GM23338 (cell line): ENCODE measurements at regions not wholly inside any gene's neighbourhood (a gene's known extent, or its start where the extent isn't known, plus 50 kb on each side); places are given as distances from the start of the nearest gene placed in this dataset.
A peak's percentile ranks its signal among the peaks of the same experiment; 100 is the strongest.

Experiments used
- ATAC-seq: fragments of 200-7000 bp; cut with Tn5 transposase; 3 replicates; pipeline ENCODE4 v1.9.1; 2020
- DNase-seq: peaks from one replicate; pipeline ENCODE4 v3.0.0-alpha.2; 2015; ENCODE audit warnings: low spot score
- H2AFZ ChIP-seq: fragments of 200-600 bp; sonication (generic); 2 replicates; pipeline ENCODE4 v1.8.0; 2016; ENCODE audit warnings: antibody characterized with exemption, mild to moderate bottlenecking, moderate library complexity
- H3F3A ChIP-seq: fragments of 200-600 bp; sonication (generic); replicated peaks from 2 replicates; pipeline ENCODE4 v1.8.0; 2017; ENCODE audit warnings: antibody characterized with exemption, mixed run types, low read depth
- H3K27ac ChIP-seq: fragments of 200-600 bp; sonication (generic); 2 replicates; pipeline ENCODE4 v1.6.1; 2016; ENCODE audit warnings: low read depth
- H3K27me3 ChIP-seq: fragments of 200-600 bp; sonication (generic); 2 replicates; pipeline ENCODE4 v1.8.0; 2016; ENCODE audit warnings: mild to moderate bottlenecking, mixed run types, moderate library complexity; ENCODE audit not compliant: insufficient read depth
- H3K36me3 ChIP-seq: fragments of 200-600 bp; sonication (generic); 2 replicates; pipeline ENCODE4 v1.8.0; 2016; ENCODE audit warnings: mild to moderate bottlenecking; ENCODE audit not compliant: insufficient read depth
- H3K4me1 ChIP-seq: fragments of 200-600 bp; sonication (generic); 2 replicates; pipeline ENCODE4 v1.8.0; 2016; ENCODE audit warnings: mild to moderate bottlenecking, moderate library complexity; ENCODE audit not compliant: insufficient read depth
- H3K4me2 ChIP-seq: fragments of 200-600 bp; sonication (generic); 2 replicates; pipeline ENCODE4 v1.7.1; 2017; ENCODE audit warnings: mixed run types
- H3K4me3 ChIP-seq: fragments of 200-600 bp; sonication (generic); 2 replicates; pipeline ENCODE4 v1.6.1; 2016; ENCODE audit warnings: mixed run types
- H3K79me2 ChIP-seq: fragments of 200-600 bp; sonication (generic); replicated peaks from 2 replicates; pipeline ENCODE4 v1.8.0; 2017; ENCODE audit warnings: mild to moderate bottlenecking; ENCODE audit not compliant: insufficient read depth
- H3K9me2 ChIP-seq: fragments of 200-600 bp; sonication (generic); 2 replicates; pipeline ENCODE4 v1.8.0; 2017; ENCODE audit not compliant: insufficient read depth
- H4K20me1 ChIP-seq: fragments of 200-600 bp; sonication (generic); replicated peaks from 2 replicates; pipeline ENCODE4 v1.8.0; 2017; ENCODE audit warnings: mild to moderate bottlenecking; ENCODE audit not compliant: insufficient read depth
- H3K27ac Mint-ChIP-seq: 2 replicates; pipeline ENCODE4 v1.8.0; 2020; ENCODE audit warnings: inconsistent platforms, mild to moderate bottlenecking, moderate library complexity, mixed read lengths
- H3K27me3 Mint-ChIP-seq: 3 replicates; pipeline ENCODE4 v1.8.0; 2022; ENCODE audit warnings: low read depth, mild to moderate bottlenecking, moderate library complexity, mixed read lengths, inconsistent platforms; ENCODE audit not compliant: insufficient read depth, poor library complexity
- H3K36me3 Mint-ChIP-seq: 3 replicates; pipeline ENCODE4 v1.8.0; 2021; ENCODE audit warnings: low read depth, mild to moderate bottlenecking, inconsistent platforms, moderate library complexity, mixed read lengths
- H3K4me1 Mint-ChIP-seq: 3 replicates; pipeline ENCODE4 v1.8.0; 2020; ENCODE audit warnings: mild to moderate bottlenecking, inconsistent platforms, mixed read lengths
- H3K4me3 Mint-ChIP-seq: 3 replicates; pipeline ENCODE4 v1.8.0; 2021; ENCODE audit warnings: moderate library complexity, mild to moderate bottlenecking, inconsistent platforms, mixed read lengths
- H3K9me3 Mint-ChIP-seq: 3 replicates; pipeline ENCODE4 v1.8.0; 2020; ENCODE audit warnings: moderate library complexity, mild to moderate bottlenecking, inconsistent platforms, mixed read lengths
- CREB1 ChIP-seq: fragments of 250-450 bp; sonication (Bioruptor Pico); IDR thresholded peaks from 2 replicates; pipeline ENCODE4 v1.5.0; 2020; ENCODE audit warnings: low read depth, mild to moderate bottlenecking, moderate library complexity
- ETS1 ChIP-seq: IDR thresholded peaks from 2 replicates; pipeline ENCODE4 v1.6.1; 2016; ENCODE audit warnings: antibody characterized with exemption
- EZH2 ChIP-seq: fragments of 200-600 bp; sonication (generic); IDR thresholded peaks from one replicate; pipeline ENCODE4 v1.8.0; 2017; ENCODE audit warnings: antibody characterized with exemption, mild to moderate bottlenecking, low read depth; ENCODE audit not compliant: unreplicated experiment
- JUNB ChIP-seq: IDR thresholded peaks from one replicate; pipeline ENCODE4 v1.6.1; 2016; ENCODE audit warnings: antibody characterized with exemption; ENCODE audit not compliant: unreplicated experiment
- NANOG ChIP-seq: IDR thresholded peaks from 2 replicates; pipeline ENCODE4 v1.6.1; 2016; ENCODE audit warnings: antibody characterized with exemption, borderline replicate concordance
- POLR2AphosphoS5 ChIP-seq: IDR thresholded peaks from 2 replicates; pipeline ENCODE4 v1.6.1; 2016; ENCODE audit warnings: antibody characterized with exemption, low read depth
- STAT1 ChIP-seq: IDR thresholded peaks from one replicate; pipeline ENCODE4 v1.6.1; 2016; ENCODE audit warnings: antibody characterized with exemption; ENCODE audit not compliant: unreplicated experiment
- ZNF114 ChIP-seq: fragments of 250-450 bp; sonication (Bioruptor Pico); IDR thresholded peaks from 2 replicates; pipeline ENCODE4 v1.5.0; 2020; ENCODE audit warnings: mild to moderate bottlenecking, moderate library complexity
- ZNF331 ChIP-seq: fragments of 250-450 bp; sonication (Bioruptor Pico); IDR thresholded peaks from 2 replicates; pipeline ENCODE4 v1.5.0; 2020; ENCODE audit warnings: low read depth, mild to moderate bottlenecking, moderate library complexity
- ZNF462 ChIP-seq: fragments of 250-450 bp; sonication (Bioruptor Pico); IDR thresholded peaks from 2 replicates; pipeline ENCODE4 v1.5.0; 2020; ENCODE audit warnings: mild to moderate bottlenecking, moderate library complexity

GRCh38 chr7:10721289-10721688, 252.4 kb upstream of the PHF14 start:
- no peaks in the 10 kb centered on the region for H3K27me3 ChIP-seq
- H3K4me3 Mint-ChIP-seq, result no peak overlapping the region
- no peak for TF ChIP-seq POLR2AphosphoS5
- no peak for TF ChIP-seq CREB1 (CRISPR knock-in tag)
- no peak for TF ChIP-seq ZNF331 (CRISPR knock-in tag)
- TF ChIP-seq EZH2, result no peak
- no peak for TF ChIP-seq ETS1
- H3K36me3 Mint-ChIP-seq, result no peaks in the 10 kb centered on the region
- H2AFZ ChIP-seq, result no peak overlapping the region
- H3K4me1 ChIP-seq, result no peaks in the 10 kb centered on the region
- no peaks in the 10 kb centered on the region for H4K20me1 ChIP-seq
- H3K27ac ChIP-seq, result no peak overlapping the region
- H3K4me2 ChIP-seq, result no peak overlapping the region
- ATAC-seq (no peak), DNase-seq (no peak)
- no peak overlapping the region for H3K27ac Mint-ChIP-seq
- 0 out of 2 replicates have a peak, but pooled peaks cover 4% of the 10 kb centered on the region for H3K9me2 ChIP-seq
- H3K4me1 Mint-ChIP-seq, result peaks cover 7% of the 10 kb centered on the region
- H3F3A ChIP-seq, result no peaks in the 10 kb centered on the region
- H3K79me2 ChIP-seq, result no peaks in the 10 kb centered on the region
- no peaks in the 10 kb centered on the region for H3K36me3 ChIP-seq
- H3K9me3 Mint-ChIP-seq, result no peaks in the 10 kb centered on the region
- peaks cover 2% of the 10 kb centered on the region for H3K27me3 Mint-ChIP-seq
- H3K4me3 ChIP-seq, result no peak overlapping the region

GRCh38 chr7:10723832-10724231, 249.8 kb upstream of the PHF14 start:
- peaks cover 7% of the 10 kb centered on the region for H3K4me1 Mint-ChIP-seq
- Histone ChIP-seq H2AFZ (no peak overlapping the region), H3K36me3 (no peaks in the 10 kb centered on the region), H3K4me1 (no peaks in the 10 kb centered on the region), H3K9me2 (no peaks in the 10 kb centered on the region), H3F3A (no peaks in the 10 kb centered on the region), H4K20me1 (no peaks in the 10 kb centered on the region), H3K79me2 (no peaks in the 10 kb centered on the region), H3K27me3 (no peaks in the 10 kb centered on the region), H3K4me3 (no peak overlapping the region), H3K27ac (no peak overlapping the region), H3K4me2 (no peak overlapping the region)
- H3K27me3 Mint-ChIP-seq, result peaks cover 2% of the 10 kb centered on the region
- H3K27ac Mint-ChIP-seq, result peak overlapping the region; percentile 63; the same call in 1 of the 2 replicates
- H3K36me3 Mint-ChIP-seq, result no peaks in the 10 kb centered on the region
- TF ChIP-seq ZNF331 (CRISPR knock-in tag), result no peak
- TF ChIP-seq POLR2AphosphoS5, result no peak
- no peak for TF ChIP-seq JUNB
- TF ChIP-seq ETS1, result no peak
- TF ChIP-seq NANOG, result no peak
- TF ChIP-seq ZNF114 (CRISPR knock-in tag), result no peak
- no peak for TF ChIP-seq CREB1 (CRISPR knock-in tag)
- TF ChIP-seq STAT1, result no peak
- no peak for TF ChIP-seq ZNF462 (CRISPR knock-in tag)
- no peak for ATAC-seq
- DNase-seq, result no peak
- no peak overlapping the region for H3K4me3 Mint-ChIP-seq
- H3K9me3 Mint-ChIP-seq, result no peaks in the 10 kb centered on the region
